Activated CD4-positive, alpha-beta T cell treated with anti-CD3 and anti-CD28 coated beads, Interleukin-2, amount 50 U/mL, for 4 hours (primary cell): ENCODE measurements at regions not wholly inside any gene's neighbourhood (a gene's known extent, or its start where the extent isn't known, plus 50 kb on each side); places are given as distances from the start of the nearest gene placed in this dataset.

Experiments
- DNase-seq, 2 experiments: peaks; one replicate each; pipeline ENCODE4 v3.0.0-alpha.2; 2020

DNA sequence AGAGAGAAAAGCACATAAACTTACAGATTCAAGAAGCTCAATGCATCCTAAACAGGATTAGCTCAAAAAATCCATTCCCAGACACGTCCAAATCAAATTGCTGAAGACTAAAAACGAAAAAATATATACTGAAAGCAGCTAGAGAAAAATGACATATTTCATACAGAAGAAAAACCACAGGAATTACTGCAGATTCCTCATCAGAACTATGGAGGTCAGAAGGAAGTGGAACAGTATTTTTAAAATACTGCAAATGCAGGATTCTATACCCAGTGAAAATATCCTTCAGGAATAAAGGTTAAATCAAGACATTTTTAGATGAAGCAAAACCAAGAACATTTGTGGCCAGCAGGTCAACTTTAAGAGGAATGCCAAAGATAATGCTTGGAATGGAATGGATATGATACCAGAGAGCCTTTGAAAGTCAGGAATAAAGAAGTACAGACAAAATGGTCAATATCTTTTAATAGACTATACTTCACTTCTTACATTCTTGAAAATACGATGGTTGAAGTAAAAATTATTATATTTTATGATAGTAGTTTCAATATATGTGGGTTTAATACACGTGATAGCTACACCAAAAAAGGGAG is 352.9 kb downstream of the CTTN start:
- DNase-seq, result no peak

DNA sequence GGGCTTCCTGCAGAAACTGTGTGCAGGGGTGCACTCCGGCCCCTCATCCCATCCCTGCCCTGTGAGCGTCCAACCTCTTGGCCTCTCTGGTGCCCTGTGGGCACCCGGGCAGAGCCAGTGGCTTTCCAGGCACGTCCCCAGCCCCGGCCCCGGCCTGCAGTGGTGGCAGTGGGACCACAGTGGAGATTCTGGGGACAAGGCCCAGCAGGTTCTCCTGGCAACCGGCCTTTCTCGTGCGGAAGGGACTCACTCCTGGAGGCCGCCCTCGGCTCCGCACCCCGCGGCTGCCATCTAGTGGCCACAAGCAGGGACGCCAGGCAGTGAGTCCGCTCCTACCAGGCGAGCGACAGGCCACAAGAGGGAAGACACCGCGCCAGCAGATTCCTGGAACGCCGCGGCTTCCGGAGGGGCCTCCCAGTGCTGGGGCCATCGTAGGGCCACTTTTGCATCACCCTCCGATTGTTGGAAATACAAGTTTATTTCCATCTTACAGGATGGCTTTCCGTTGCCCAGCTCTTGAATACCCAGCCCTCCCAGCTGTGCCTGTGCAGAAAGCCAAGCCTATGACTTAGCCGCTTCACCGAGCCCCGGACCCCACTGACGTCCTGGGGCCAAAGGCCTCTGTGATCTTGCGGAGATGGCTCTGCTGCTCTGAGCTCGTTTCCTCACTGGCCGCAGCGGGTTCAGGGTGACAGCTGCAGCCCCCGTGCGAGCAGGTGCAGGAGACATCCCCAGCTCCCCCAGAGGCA is 357.3 kb downstream of the CTTN start:
- DNase-seq, result peak; percentile 24 to 35

DNA sequence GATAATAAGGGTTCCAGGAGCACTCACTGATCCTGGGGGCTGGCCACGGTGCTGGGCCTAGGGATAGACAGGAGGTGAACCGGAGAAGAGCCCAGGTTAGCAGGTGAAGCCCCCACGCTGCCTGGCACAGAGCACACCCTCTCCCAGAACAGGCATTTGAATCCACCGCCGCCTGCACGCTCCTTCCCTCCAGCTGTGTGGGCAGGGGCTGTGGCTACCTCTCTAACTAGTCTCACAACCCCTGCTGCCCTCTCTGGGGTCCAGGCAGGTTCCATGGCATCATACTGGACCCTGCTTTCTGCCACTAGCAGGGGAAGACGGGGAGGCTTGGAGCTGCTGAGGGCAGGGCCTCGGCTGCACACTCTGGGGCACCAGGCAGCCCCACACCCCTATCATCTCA is 358.0 kb downstream of the CTTN start:
- no peak for DNase-seq

DNA sequence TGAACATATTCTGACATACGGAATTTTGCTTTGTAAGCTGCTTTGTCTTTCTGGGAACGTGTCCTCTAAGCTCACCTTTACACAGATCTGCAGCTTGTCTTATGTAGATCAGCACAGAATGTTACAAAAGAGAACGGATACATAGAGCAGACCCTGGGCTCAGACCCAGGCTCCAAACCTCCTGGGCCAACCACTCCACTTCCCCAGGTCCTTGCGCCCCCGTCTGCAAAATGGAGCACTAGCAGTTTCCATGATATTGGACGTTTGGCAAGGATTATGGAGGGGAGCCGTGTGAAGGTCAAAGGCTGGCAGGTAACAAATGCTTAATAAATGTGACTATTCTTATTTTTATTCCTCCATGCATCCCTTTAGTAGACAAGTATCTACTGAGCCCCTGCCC is 358.4 kb downstream of the CTTN start:
- no peak for DNase-seq

DNA sequence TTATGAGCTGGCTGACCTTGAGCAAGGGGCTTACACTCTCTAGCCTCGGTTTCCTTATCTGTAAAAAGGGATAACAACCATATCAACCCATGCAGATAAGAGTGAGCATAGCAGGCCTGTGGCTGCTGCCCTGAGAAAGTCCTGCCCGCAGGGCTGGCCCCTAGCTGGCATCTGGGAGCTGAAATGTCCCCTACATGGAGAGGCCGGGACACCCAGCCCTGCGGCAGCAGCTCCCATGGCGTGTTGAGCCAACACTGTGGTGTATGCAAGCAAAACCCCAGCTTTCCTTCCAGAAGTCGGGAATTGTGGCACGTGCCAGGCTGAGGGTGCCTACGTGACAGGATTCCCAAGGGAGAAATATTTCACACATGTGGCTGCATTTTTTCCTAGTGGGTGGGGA is 358.9 kb downstream of the CTTN start:
- DNase-seq, result no peak

DNA sequence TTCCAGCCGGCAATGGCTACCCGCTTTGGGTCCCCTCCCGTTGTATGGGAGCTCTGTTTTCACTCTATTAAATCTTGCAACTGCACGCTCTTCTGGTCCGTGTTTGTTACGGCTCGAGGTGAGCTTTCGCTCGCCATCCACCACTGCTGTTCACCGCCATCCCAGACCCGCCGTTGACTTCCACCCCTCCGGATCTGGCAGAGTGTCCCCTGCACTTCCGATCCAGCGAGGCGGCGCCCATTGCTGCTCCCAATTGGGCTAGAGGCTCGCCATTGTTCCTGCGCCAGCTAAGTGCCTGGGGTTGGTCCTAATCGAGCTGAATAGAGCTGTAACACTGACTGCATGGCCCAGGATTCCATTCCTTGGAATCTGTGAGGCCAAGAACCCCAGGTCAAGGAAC is 359.9 kb downstream of the CTTN start:
- no peak for DNase-seq

DNA sequence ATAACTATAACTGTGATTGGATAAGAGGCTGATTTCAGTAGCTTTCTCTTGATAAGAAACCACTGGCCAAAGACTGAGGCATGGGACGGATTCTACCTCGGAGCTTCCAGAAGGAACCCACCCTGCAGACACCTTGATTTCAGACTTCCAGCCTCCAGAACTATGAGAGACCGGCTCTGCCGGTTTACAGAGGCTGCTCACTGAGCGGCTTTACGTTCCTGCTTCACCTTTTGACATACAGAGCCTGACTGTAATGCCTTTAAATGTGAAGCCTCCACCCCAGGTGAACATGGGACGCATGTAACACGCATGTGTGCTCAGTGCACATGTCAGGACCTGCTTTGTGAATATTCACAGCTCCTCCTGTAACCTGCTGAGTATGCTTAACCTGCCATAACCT is 361.5 kb downstream of the CTTN start:
- DNase-seq, result no peak

DNA sequence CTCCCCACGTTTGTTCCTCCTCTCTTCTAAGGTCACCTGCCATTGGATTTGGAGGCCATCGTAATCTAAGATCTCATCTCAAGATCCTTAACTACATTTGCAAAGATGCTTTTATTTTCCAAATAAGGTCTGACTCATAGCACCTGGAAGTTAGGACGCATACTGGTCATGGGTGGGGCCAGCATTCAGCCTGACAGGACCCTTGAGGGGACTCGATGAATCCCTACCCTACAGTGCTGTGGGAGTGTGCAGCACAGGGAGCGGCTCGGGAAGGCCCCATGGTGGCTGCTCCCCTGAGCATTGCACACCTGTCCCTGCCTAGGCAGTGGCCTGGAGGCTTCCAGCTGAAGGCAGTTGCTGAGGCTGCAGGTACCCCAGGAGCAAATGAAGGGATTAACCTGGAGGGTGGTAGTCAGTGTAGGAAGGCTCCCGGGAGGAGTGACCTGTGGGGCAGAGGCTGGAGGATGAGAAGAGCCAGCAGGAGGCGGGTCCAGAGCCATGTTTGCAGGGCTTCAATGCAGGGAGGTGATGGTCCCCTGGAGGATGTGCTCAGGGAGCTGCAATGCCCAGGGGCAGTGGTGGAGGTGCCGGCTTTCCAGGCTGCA is 362.2 kb downstream of the CTTN start:
- no peak for DNase-seq

DNA sequence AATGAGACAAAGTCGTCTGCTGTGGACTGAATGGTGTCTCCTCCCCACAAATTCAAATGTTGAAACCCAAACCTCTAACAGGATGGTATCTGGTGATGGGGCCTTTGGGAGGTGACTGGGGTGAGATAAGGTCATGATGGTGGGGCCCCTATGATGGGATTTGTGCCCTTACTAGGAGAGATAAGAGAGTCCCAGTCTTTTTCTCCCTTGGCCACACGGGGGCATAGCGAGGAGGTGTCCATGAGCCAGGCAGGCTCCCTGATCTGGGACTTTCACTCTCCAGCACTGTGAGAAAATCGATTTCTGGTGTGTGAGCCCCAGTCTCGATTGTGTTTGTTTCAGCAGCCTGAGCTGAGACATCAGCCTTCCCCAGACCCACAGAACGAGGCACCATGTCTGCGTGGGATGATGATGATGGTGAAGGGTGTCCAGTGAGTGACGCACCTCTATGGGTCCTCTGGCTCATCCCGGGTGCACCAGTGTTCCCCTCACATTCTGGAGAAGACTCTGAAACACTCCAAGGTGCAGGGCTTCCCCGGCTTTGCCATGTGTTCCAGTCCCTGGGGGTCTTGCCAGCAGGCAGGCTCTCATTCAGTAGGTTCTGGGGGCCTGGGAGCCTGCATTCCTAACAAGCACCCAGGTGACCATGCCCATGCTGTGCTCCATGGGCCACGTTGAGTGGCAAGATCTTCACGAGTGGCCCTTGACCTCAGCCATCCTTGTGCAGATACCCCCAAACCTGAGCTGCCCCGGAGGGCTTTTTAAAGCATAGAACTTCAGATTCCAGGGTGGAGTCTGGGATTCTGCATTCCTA is 363.0 kb downstream of the CTTN start:
- DNase-seq, result no peak

DNA sequence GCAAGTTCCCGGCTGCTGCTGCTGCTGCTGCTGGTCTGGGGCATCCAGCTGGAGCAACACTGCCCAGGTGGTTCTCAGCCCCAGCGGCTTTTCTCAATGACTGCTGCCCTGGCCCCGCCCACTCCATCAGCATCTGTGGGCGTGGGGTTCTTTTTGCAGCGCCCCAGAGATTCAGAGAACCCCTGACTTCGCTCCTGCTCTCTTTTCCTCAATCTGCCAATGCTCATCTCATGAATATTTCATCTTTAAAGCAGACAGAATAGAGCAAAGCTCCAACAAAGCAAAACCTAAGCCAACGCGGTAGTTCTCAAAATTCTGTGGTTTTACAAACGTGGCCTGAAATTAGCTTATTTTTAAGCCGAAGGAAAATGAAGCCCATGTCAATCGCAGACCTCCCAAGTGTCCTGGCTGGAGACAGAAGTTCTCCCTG is 363.6 kb downstream of the CTTN start:
- no peak for DNase-seq

DNA sequence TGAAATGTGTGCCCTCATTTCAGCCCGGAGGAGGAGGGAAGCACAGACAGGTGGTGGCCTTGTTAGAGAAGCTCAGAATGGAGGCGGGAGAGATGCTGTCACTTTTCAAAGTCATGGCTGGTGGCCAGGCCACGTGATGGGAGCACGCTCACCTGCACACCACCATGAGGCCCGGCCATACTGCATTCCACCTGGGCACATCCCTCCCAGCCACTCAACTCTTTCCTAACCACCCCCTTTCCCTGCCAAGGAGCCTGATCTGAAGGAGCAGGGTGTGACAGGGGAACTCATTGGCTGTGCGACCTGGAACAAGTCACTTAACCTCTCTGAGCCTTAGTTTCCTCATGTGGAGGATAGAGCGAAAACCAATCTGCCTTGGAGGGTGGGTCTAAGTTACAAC is 364.5 kb downstream of the CTTN start:
- no peak for DNase-seq

DNA sequence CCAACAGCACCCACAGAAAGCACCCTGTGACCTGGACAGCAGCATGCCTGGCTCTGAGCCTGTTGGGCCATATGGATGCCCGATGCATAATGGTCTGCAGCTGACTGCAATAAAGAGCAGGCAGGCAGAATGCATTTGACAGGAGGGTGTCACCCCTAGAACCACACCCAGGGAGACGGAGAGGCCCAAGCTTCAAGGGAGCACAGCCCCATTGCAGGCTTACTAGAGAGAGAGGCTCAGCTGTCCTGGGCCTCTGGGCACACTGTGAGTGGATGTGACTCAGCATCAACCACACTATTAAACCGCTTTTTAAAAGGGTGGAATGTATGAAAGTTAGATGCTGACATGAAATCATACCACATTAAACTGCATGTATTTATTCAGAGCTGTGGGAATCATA is 365.3 kb downstream of the CTTN start:
- no peak for DNase-seq

DNA sequence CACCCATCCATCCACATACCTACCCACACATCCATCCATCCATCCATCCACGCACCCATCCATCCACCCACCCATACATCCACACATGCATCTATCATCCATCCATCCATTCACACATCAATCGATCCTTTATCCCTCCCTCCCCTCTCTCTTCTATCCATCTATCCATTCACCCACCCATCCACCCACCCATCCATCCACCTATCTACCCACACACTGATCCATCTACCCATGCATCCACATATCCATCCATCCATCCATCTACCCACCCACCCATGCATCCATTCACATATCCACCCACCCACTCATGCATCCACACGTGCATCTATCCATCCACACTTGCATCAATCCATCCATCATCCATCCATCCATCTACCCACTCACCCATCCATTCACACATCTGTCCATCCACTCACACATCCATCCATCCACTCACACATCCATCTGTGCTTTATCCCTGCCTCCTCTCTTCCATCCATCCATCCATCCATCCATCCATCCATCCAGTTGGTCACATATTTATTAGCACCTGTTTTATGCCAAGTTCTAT is 366.1 kb downstream of the CTTN start:
- no peak for DNase-seq

DNA sequence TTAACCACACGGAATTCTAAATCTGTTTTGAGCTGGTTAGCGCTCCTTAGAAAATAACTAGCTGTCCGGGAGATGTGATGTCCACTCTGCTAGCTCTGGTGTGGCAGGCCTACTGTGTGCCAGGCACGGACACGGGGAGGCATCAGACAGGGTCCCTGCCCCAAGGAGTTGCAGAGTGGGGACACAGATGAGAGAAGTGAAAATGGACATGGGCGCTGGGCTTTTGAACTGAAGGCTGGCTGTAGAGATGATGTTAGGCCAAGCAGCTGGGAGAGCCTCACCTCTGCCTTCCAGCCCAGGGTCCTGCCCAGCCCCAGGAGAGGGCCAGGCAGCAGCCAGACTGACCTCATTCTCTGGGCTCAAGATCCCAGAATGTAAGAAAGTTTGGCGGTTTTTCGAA is 368.6 kb downstream of the CTTN start:
- no peak for DNase-seq

DNA sequence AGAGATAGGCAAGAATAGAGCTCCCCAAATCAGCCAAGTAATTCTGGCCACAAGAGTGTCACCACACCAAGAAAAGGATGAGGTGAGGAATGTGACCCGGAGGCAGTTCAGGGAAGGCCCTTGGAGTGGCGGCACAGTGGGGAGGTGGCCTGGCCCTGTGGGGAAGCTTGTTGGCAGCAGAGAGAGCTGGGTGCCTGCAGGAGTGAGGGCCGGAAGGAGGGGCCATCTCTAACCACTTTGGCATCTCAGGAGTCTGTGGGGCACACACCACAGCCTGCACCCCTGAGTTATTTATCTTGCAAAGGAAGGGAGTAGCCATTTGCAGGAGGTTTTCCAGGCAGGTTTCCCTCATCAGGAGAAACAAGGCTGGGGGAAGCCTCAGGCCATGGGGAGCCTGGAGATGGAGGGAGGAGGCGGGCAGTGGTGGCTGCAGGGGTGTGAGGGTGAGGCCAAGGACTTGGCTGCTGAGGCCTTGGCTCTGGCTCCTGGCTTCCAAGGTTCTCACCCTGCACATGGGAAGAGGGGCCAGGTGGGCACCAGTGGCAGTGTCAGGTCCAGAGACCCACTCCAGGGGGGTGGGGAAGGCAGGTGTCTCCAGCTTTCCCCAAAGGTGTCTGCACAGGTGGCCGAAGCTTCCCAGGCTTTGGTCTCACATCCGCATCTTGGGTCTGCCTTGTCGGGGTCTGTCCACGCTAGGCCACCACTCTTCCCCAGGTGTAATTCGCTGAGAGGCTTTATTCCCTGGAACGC is 370.2 kb downstream of the CTTN start:
- no peak for DNase-seq

DNA sequence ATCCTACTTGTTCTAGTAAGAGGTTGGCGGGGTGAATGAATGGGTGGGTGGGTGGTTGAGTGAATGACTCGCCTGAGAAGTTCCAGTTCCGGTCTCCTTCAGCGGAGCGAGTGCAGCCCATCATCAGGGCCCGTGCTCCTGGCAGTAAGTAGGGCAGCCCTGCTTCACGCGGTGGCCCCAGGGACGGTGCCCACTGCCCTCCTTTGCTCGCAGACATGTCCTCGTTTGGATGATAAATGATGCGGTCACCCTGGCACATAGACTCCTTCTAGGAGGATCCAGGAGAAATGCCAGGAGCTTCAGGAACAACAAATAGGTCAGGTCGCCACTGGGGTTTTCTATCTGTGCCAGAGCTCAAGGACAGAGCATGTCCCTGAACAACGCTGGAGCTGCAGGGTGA is 370.8 kb downstream of the CTTN start:
- no peak for DNase-seq

DNA sequence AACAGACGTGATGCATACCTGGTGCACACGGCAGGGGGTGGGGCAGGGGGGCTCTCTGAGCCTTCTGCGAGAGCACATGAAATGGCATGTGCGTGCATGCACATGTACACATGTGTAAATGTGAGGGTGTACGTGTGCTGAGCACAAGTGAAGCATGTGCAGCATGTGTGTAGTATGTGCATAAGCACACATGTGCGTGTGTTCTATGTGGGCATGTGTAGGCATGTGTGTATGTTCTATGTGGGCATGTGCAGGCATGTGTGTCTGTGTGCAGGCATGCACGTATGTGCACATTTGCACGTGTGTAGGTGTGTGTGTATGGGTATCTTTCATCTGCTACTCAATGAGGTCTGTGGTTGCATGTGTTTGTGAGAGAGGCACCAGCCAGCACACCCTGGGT is 371.2 kb downstream of the CTTN start:
- no peak for DNase-seq

DNA sequence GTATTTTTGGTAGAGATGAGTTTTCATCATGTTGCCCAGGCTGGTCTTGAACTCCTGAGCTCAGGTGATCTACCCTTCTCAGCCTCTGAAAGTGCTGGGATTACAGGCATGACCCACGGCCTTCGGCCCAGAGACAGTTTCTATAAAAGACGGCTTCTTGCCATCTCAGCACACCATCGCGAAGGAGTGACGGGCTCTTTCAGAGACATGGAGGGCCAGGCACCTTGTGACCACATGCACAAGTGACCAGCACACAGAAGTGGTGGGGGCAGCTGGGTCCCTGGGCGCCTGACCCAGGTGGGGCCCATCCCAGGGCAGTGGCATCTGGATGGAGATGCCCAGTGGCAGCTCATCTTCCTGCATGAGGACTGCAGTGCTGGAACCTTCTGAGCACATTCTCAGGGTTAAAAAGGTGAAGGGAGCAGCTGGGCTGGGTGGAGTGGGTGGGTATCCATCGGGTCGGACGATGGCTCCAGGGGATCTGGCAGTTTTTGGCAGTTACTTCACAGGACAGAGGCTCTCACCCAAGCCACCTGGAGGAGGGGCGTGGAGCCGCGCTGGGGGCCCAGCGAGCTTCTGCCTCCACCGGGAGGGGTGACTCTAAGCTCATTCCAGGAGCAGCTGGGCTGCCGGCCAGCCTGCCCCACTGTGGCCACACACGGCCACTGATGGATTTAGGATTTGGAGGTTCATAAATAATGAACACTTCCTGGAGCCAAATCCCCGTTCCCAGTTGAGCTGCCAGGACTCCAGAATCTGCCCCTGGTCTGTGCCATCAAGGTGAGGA is 373.0 kb downstream of the CTTN start:
- DNase-seq, result no peak

DNA sequence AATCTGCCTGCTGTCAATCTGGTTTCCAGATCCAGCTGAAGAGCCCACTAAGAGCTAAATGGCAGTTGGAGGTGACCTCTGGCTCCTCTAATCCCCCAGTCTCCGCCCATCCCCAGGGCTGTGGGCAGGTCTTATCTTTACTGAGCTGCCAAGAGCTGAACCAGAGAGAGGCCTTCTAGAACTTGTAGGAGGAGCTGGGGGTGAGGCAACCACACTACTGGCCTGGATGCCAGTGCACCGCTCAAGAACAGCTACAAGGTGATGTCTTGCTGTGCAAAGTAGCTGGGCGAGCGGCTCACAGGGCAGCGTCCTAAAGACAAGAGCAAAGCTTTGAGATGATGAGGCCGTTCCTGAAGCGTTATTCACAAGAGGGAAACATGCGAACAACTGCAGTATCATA is 374.6 kb downstream of the CTTN start:
- DNase-seq, result no peak

DNA sequence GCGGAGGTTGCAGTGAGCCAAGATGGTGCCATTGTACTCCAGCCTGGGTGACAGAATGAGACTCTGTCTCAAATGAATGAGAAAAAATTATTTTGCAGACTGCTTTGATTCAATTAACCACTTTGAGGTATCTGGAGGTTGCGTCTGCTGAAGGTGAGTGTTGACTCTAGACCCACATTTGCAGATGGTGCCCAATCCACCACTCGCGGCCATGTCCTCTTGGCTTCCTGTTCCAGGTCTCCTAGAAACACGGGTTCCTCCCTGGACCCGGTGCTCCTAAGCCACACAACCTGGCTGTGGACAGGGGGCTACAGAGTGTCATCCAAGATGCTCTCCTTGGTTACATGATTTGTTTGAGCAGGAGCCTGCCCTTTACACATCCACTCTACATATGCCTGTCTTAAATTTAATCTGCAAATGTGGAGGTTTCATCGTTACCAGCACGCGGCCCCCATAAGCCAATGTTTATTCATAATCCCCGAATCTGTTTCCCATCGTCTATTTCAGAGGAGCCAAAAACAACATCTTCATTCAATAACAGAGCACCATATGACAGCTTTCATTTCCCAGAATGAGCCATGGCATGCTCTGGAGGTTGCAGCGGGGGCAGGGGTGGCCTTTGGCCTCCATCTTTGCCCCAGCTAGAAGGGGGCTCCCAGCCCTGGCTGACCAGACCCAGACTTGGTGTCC is 377.2 kb downstream of the CTTN start:
- DNase-seq, result no peak

DNA sequence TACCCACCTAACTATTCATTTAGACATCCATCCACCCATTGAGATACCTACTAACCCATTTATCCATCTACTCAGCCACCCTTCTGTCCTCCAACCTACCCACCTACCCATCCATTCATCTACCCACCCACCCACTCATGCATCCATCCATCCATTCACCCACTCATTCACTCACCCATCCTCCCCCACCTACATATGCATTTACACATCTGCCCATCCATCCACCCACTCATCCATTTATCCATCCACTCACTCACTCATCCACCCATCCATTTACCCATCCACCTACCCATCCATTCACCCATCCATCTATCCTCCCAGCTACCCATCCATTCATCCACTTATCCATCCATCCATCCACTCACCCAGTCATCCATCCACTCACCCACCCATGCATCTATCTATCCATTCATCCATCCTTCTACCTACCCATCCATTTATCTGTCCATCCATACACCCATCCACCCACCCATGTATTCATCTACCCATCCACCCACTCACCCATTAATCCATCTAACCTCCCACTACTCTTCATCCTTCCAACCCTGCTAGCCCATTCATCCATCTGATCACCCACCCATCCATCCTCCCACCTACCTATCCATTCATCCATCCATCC is 378.7 kb downstream of the CTTN start:
- no peak for DNase-seq
